ENCODE measurements at regions not wholly inside any gene's neighbourhood (a gene's known extent, or its start where the extent isn't known, plus 50 kb on each side); places are given as distances from the start of the nearest gene placed in this dataset.

GRCh38 chrX:20369468-20369867, 102.8 kb upstream of the RPS6KA3 start:
- DNase-seq = no peak
- Mint-ChIP-seq H3K36me3 (ENCODE audit: insufficient read depth, unreplicated experiment) (no peaks in the 10 kb centered on the region), H3K27ac (ENCODE audit: unreplicated experiment) (no peak overlapping the region), H3K9me3 (ENCODE audit: unreplicated experiment) (no peaks in the 10 kb centered on the region), H3K27me3 (ENCODE audit: insufficient read depth, unreplicated experiment) (no peaks in the 10 kb centered on the region), H3K4me3 (ENCODE audit: unreplicated experiment) (no peak overlapping the region), H3K4me1 (ENCODE audit: low read depth, unreplicated experiment) (peaks cover 13% of the 10 kb centered on the region)
- Histone ChIP-seq H3K9me3 (no peaks in the 10 kb centered on the region), H3K36me3 (ENCODE audit: control insufficient read depth, insufficient read depth, low read length) (no peaks in the 10 kb centered on the region), H3K27me3 (replicated peaks; ENCODE audit: control insufficient read depth, insufficient read depth, low read length) (no peaks in the 10 kb centered on the region), H3K4me3 (ENCODE audit: low read depth, low read length) (no peak overlapping the region), H3K4me1 (peaks cover 16% of the 10 kb centered on the region)
- TF ChIP-seq CTCF (IDR thresholded peaks at IDR 0.05; ENCODE audit: insufficient read depth in 1 of 2, low read depth in 1 of 2, low read length in 1 of 2, severe bottlenecking in 1 of 2, unreplicated experiment in 1 of 2) = no peak
- ChIA-PET POLR2A (no interaction called here), CTCF (no interaction called here)
- intact Hi-C loops (cut with micrococcal nuclease; ENCODE audit: unreplicated experiment) = no loop called here
- no TSS peak for BruUV-seq (replicated peaks)

GRCh38 chrX:20364238-20364637, 97.5 kb upstream of the RPS6KA3 start:
- POLR2A ChIA-PET = no interaction called here
- H3K4me3 Mint-ChIP-seq (ENCODE audit: unreplicated experiment) = no peak overlapping the region
- DNase-seq = no peak
- no TSS peak for BruUV-seq (replicated peaks)
- no peaks in the 10 kb centered on the region for H3K27me3 Mint-ChIP-seq (ENCODE audit: insufficient read depth, unreplicated experiment)
- Histone ChIP-seq H3K9me3 (no peaks in the 10 kb centered on the region), H3K36me3 (ENCODE audit: control insufficient read depth, insufficient read depth, low read length) (no peaks in the 10 kb centered on the region), H3K4me3 (ENCODE audit: low read depth, low read length) (no peak overlapping the region), H3K4me1 (peaks cover 19% of the 10 kb centered on the region), H3K27me3 (replicated peaks; ENCODE audit: control insufficient read depth, insufficient read depth, low read length) (no peaks in the 10 kb centered on the region)
- intact Hi-C loops (cut with micrococcal nuclease; ENCODE audit: unreplicated experiment) = loop anchor here (5.0 kb wide), 1 partner anchor 33 kb away; no protein-coding TSS in a partner anchor
- TF ChIP-seq CTCF (IDR thresholded peaks at IDR 0.05; ENCODE audit: insufficient read depth in 1 of 2, low read depth in 1 of 2, low read length in 1 of 2, severe bottlenecking in 1 of 2, unreplicated experiment in 1 of 2) = no peak
- H3K36me3 Mint-ChIP-seq (ENCODE audit: insufficient read depth, unreplicated experiment) = peaks cover 4% of the 10 kb centered on the region
- CTCF ChIA-PET = no interaction called here
- peaks cover 26% of the 10 kb centered on the region for H3K4me1 Mint-ChIP-seq (ENCODE audit: low read depth, unreplicated experiment)
- H3K27ac Mint-ChIP-seq (ENCODE audit: unreplicated experiment) = no peak overlapping the region
- no peaks in the 10 kb centered on the region for H3K9me3 Mint-ChIP-seq (ENCODE audit: unreplicated experiment)

- Mint-ChIP-seq H3K4me1 (ENCODE audit: low read depth, unreplicated experiment) (peaks cover 26% of the 10 kb centered on the region), H3K4me3 (ENCODE audit: unreplicated experiment) (peak overlapping the region; percentile 75), H3K27me3 (ENCODE audit: insufficient read depth, unreplicated experiment) (no peaks in the 10 kb centered on the region), H3K9me3 (ENCODE audit: unreplicated experiment) (no peaks in the 10 kb centered on the region), H3K27ac (ENCODE audit: unreplicated experiment) (peak overlapping the region; percentile 84), H3K36me3 (ENCODE audit: insufficient read depth, unreplicated experiment) (peaks cover 4% of the 10 kb centered on the region)
- Histone ChIP-seq H3K27me3 (replicated peaks; ENCODE audit: control insufficient read depth, insufficient read depth, low read length) (no peaks in the 10 kb centered on the region), H3K36me3 (ENCODE audit: control insufficient read depth, insufficient read depth, low read length) (no peaks in the 10 kb centered on the region), H3K4me1 (peaks cover 19% of the 10 kb centered on the region), H3K4me3 (ENCODE audit: low read depth, low read length) (peak overlapping the region; percentile 17), H3K9me3 (no peaks in the 10 kb centered on the region)
- no peak for DNase-seq
- ChIA-PET POLR2A (no interaction called here), CTCF (interaction anchor here (1.3 kb wide), 1 partner anchor 110 kb away, joined by 6 read pairs; no protein-coding TSS in a partner anchor)
- TF ChIP-seq CTCF (IDR thresholded peaks at IDR 0.05; ENCODE audit: insufficient read depth in 1 of 2, low read depth in 1 of 2, low read length in 1 of 2, severe bottlenecking in 1 of 2, unreplicated experiment in 1 of 2) = no peak
- intact Hi-C loops (cut with micrococcal nuclease; ENCODE audit: unreplicated experiment) = loop anchor here (2.0 to 5.0 kb wide), 3 partner anchors 20 to 116 kb away; no protein-coding TSS in a partner anchor
- no TSS peak for BruUV-seq (replicated peaks)
These were observed 96.6 kb upstream of the RPS6KA3 start for GRCh38 chrX:20363275-20363674.
